ENCODE measurements at regions not wholly inside any gene's neighbourhood (a gene's known extent, or its start where the extent isn't known, plus 50 kb on each side); places are given as distances from the start of the nearest gene placed in this dataset.

DNA sequence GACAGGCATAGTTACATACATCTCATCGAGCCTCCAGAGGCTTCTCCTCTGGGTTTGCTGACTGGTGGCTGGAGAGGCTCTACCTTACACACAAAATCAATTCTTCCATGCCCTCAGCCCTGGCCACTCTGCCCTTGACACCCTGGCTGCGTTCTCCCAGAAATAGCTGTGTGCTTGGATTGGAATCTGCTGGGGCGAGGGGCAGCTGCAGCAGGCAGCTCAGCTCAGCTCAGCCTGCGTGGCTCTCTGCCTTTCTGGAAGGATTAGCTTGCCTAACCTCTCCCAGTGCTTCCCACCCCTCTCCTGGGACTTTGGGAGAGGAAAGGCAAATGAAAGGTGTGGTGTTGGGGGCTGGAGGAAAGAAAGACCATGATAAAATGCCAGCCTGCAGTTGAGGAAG, 216.1 kb downstream of the ENGASE start:
- TF ChIP-seq ELF4 (IDR thresholded peaks at IDR 0.05): no peak
- no peak for TF ChIP-seq L3MBTL2 (conservative IDR thresholded peaks at IDR 0.05)
- TF ChIP-seq TARDBP (IDR thresholded peaks at IDR 0.05): no peak
- TF ChIP-seq ZNF384 (IDR thresholded peaks at IDR 0.05): no peak
- no peak for TF ChIP-seq SUZ12 (IDR thresholded peaks at IDR 0.05)
- TF ChIP-seq ARNT (IDR thresholded peaks at IDR 0.05): no peak
- TF ChIP-seq BHLHE40 (IDR thresholded peaks at IDR 0.05; ENCODE audit: borderline replicate concordance): no peak
- no peak for TF ChIP-seq FOXM1 (IDR thresholded peaks at IDR 0.05; ENCODE audit: borderline replicate concordance)
- no peak for TF ChIP-seq CTBP1 (IDR thresholded peaks at IDR 0.05; ENCODE audit: borderline replicate concordance)
